MM.1S (cell line): ENCODE measurements at regions not wholly inside any gene's neighbourhood (a gene's known extent, or its start where the extent isn't known, plus 50 kb on each side); places are given as distances from the start of the nearest gene placed in this dataset.

ENCODE experiments used
- DNase-seq: peaks from one replicate; pipeline ENCODE4 v3.0.0-alpha.2; 2015
- H2AFZ ChIP-seq: fragments of 300-600 bp; sonication (generic); 2 replicates; pipeline ENCODE4 v1.6.0; 2016; ENCODE audit warnings: antibody characterized with exemption, low read length
- H3F3A ChIP-seq: fragments of 300-600 bp; sonication (generic); 2 replicates; pipeline ENCODE4 v1.6.1; 2016; ENCODE audit warnings: mild to moderate bottlenecking, antibody characterized with exemption, low read length, moderate library complexity, mixed read lengths; ENCODE audit not compliant: insufficient read depth
- H3K27ac ChIP-seq: fragments of 300-600 bp; sonication (generic); 2 replicates; pipeline ENCODE4 v1.5.1; 2016; ENCODE audit warnings: mild to moderate bottlenecking, low read length
- H3K27me3 ChIP-seq: fragments of 300-600 bp; sonication (generic); replicated peaks from 2 replicates; pipeline ENCODE4 v1.6.0; 2016; ENCODE audit warnings: low read length; ENCODE audit not compliant: insufficient read depth
- H3K36me3 ChIP-seq: fragments of 300-600 bp; sonication (generic); replicated peaks from 2 replicates; pipeline ENCODE4 v1.6.1; 2016; ENCODE audit warnings: mild to moderate bottlenecking, low read length, mixed read lengths; ENCODE audit not compliant: insufficient read depth
- H3K4me1 ChIP-seq: fragments of 300-600 bp; sonication (generic); 2 replicates; pipeline ENCODE4 v1.6.1; 2016; ENCODE audit warnings: low read length, mixed read lengths
- H3K4me2 ChIP-seq: fragments of 300-600 bp; sonication (generic); 2 replicates; pipeline ENCODE4 v1.6.0; 2016; ENCODE audit warnings: low read depth, low read length
- H3K4me3 ChIP-seq: fragments of 300-600 bp; sonication (generic); 2 replicates; pipeline ENCODE4 v1.5.1; 2016; ENCODE audit warnings: low read length, mixed read lengths
- H3K79me2 ChIP-seq: fragments of 300-600 bp; sonication (generic); 2 replicates; pipeline ENCODE4 v1.6.1; 2016; ENCODE audit warnings: mixed run types, low read length, mixed read lengths
- H3K9ac ChIP-seq: fragments of 300-600 bp; sonication (generic); 2 replicates; pipeline ENCODE4 v1.6.1; 2016; ENCODE audit warnings: low read length, mixed read lengths
- H3K9me2 ChIP-seq: fragments of 300-600 bp; sonication (generic); replicated peaks from 2 replicates; pipeline ENCODE4 v1.6.1; 2016; ENCODE audit warnings: mild to moderate bottlenecking, low read length, mixed read lengths; ENCODE audit not compliant: insufficient read depth
- H3K9me3 ChIP-seq: fragments of 300-600 bp; sonication (generic); replicated peaks from 2 replicates; pipeline ENCODE4 v1.6.1; 2016; ENCODE audit warnings: mild to moderate bottlenecking, low read length, mixed read lengths; ENCODE audit not compliant: insufficient read depth
- H4K20me1 ChIP-seq: fragments of 300-600 bp; sonication (generic); 2 replicates; pipeline ENCODE4 v1.6.1; 2016; ENCODE audit warnings: mild to moderate bottlenecking, low read length, moderate library complexity, mixed read lengths; ENCODE audit not compliant: insufficient read depth
- EZH2 ChIP-seq: fragments of 300-600 bp; sonication (generic); optimal IDR thresholded peaks from 2 replicates; pipeline ENCODE3; 2017; ENCODE audit warnings: low read depth, mild to moderate bottlenecking, antibody characterized with exemption, low read length, mixed read lengths
- EZH2phosphoT487 ChIP-seq: fragments of 300-600 bp; sonication (generic); IDR thresholded peaks from 2 replicates; pipeline ENCODE4 v1.6.1; 2018; ENCODE audit warnings: antibody characterized with exemption, low read length
- TF ChIP-seq, protein P1 (sequence below): fragments of 300-600 bp; sonication (generic); IDR thresholded peaks from 2 replicates; pipeline ENCODE4 v1.5.1; 2016; ENCODE audit warnings: antibody characterized with exemption, low read length, mixed read lengths

DNA sequence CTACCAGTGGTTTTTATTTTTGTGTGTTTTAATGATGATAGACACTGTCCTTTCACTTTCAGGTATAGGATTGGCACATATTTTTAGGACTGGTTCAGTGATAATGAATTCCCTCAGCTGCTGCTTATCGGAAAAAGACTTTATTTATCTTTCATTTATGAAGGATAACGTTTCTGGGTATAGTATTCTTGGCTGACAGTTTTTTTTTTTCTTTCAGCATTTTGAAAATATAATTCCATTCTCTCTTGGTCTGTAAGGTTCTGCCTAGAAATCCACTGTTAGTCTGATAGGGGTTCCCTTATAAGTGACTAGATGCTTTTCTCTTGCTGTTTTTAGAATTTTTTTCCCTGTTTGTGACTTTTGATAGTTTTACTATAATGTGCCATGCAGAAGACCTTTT lies 313.1 kb downstream of the TENT5A start:
- Histone ChIP-seq H3K4me1 (no peaks in the 10 kb centered on the region), H3F3A (no peaks in the 10 kb centered on the region), H2AFZ (no peak overlapping the region)

DNA sequence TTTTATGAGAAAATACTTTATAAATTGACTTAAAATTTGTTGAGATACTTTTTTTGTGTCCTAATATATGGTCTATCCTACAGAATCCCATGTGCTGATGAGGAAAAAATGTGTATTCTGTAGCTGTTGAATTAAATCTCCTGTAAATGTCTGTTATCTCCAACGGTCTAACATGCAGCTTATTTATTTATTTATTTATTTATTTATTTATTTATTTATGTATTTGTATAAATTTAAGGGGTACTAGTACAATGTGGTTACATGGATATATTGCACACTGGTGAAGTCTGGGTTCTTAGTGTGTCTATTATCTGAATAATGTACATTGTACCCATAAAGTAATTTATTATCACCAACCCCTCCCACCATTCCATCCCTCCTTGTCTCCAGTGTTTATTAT lies 315.5 kb downstream of the TENT5A start:
- no peaks in the 10 kb centered on the region for H4K20me1 ChIP-seq
- no peaks in the 10 kb centered on the region for H3K9me2 ChIP-seq
- no peak overlapping the region for H2AFZ ChIP-seq
- H3K79me2 ChIP-seq: no peaks in the 10 kb centered on the region
- H3K4me1 ChIP-seq: no peaks in the 10 kb centered on the region
- TF ChIP-seq, protein P1, sequence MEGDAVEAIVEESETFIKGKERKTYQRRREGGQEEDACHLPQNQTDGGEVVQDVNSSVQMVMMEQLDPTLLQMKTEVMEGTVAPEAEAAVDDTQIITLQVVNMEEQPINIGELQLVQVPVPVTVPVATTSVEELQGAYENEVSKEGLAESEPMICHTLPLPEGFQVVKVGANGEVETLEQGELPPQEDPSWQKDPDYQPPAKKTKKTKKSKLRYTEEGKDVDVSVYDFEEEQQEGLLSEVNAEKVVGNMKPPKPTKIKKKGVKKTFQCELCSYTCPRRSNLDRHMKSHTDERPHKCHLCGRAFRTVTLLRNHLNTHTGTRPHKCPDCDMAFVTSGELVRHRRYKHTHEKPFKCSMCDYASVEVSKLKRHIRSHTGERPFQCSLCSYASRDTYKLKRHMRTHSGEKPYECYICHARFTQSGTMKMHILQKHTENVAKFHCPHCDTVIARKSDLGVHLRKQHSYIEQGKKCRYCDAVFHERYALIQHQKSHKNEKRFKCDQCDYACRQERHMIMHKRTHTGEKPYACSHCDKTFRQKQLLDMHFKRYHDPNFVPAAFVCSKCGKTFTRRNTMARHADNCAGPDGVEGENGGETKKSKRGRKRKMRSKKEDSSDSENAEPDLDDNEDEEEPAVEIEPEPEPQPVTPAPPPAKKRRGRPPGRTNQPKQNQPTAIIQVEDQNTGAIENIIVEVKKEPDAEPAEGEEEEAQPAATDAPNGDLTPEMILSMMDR: no peak
- TF ChIP-seq EZH2phosphoT487 (no peak), EZH2 (no peak)
- no peaks in the 10 kb centered on the region for H3K36me3 ChIP-seq
- no peaks in the 10 kb centered on the region for H3F3A ChIP-seq
- no peak overlapping the region for H3K9ac ChIP-seq
- no peak for DNase-seq
- H3K4me2 ChIP-seq: no peak overlapping the region
- no peak overlapping the region for H3K4me3 ChIP-seq
- no peak overlapping the region for H3K27ac ChIP-seq
- H3K27me3 ChIP-seq: no peaks in the 10 kb centered on the region
- H3K9me3 ChIP-seq: no peaks in the 10 kb centered on the region

More for the DNA sequence above, 313.1 kb downstream of the TENT5A start:
- H3K4me3 ChIP-seq: no peak overlapping the region
- no peak overlapping the region for H3K9ac ChIP-seq
- no peak overlapping the region for H3K4me2 ChIP-seq
- no peak for DNase-seq
- H4K20me1 ChIP-seq: no peaks in the 10 kb centered on the region
- no peaks in the 10 kb centered on the region for H3K27me3 ChIP-seq
- TF ChIP-seq EZH2 (no peak), EZH2phosphoT487 (no peak)
- TF ChIP-seq, protein P1: no peak
- H3K9me3 ChIP-seq: no peaks in the 10 kb centered on the region
- no peaks in the 10 kb centered on the region for H3K36me3 ChIP-seq
- H3K79me2 ChIP-seq: no peaks in the 10 kb centered on the region
- H3K9me2 ChIP-seq: no peaks in the 10 kb centered on the region
- no peak overlapping the region for H3K27ac ChIP-seq

DNA sequence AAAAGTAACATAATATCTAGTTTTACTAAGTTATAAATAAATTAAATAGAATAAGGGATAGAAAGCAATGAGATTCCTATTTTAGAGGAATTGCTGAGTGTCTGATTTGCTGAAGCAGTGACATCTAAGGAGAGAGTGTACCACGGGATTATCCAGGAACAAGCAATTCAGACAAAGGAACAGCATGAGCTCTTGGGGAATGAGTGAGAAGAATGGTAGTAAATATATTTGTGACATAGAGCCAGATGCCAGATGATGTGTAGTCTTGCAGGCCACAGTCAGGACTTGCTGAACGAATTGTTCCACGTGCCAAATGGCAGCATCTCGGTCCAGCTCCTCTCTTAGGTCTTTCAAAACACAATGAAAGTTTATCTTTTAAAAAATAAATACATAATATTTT lies 339.2 kb downstream of the TENT5A start:
- no peak for TF ChIP-seq EZH2phosphoT487
- TF ChIP-seq EZH2: no peak
- TF ChIP-seq, protein P1: no peak
- Histone ChIP-seq H3K4me2 (no peak overlapping the region), H3K79me2 (no peaks in the 10 kb centered on the region), H3F3A (no peaks in the 10 kb centered on the region), H3K4me3 (no peak overlapping the region), H3K27me3 (no peaks in the 10 kb centered on the region), H3K36me3 (no peaks in the 10 kb centered on the region), H3K9me2 (no peaks in the 10 kb centered on the region), H2AFZ (no peak overlapping the region), H3K9ac (no peak overlapping the region), H3K27ac (no peak overlapping the region), H4K20me1 (no peaks in the 10 kb centered on the region), H3K9me3 (no peaks in the 10 kb centered on the region), H3K4me1 (no peaks in the 10 kb centered on the region)
- DNase-seq: no peak
